H1 (cell line): ENCODE measurements at regions not wholly inside any gene's neighbourhood (a gene's known extent, or its start where the extent isn't known, plus 50 kb on each side); places are given as distances from the start of the nearest gene placed in this dataset.

Experiments used
- CTCF ChIA-PET: fragments of 300-600 bp; sonication (Branson Sonifier 250); formaldehyde crosslinking; loops from one replicate; lab custom pipeline; 2021; ENCODE audit not compliant: partially characterized antibody; lab: Charles Lee
- POLR2A ChIA-PET: fragments of 300-600 bp; sonication (Branson Sonifier 250); formaldehyde crosslinking; loops from one replicate; lab custom pipeline; 2021; ENCODE audit warnings: inconsistent platforms; ENCODE audit not compliant: partially characterized antibody; lab: Charles Lee
- DNase-seq, 2 experiments: peaks; one replicate each; pipeline versions ENCODE4 v3.0.0 to v3.0.0-alpha.2; 2010 to 2022; ENCODE audit warnings: low spot score in 2 of 2, low read depth in 1 of 2, mixed read lengths in 1 of 2
- FAIRE-seq: peaks from 2 replicates; lab custom pipeline; 2011; peaks lifted over from hg19 to GRCh38; lab: Jason Lieb, UNC
- H2AFZ ChIP-seq: 2 replicates; pipeline ENCODE4 v1.8.1; 2012; ENCODE audit warnings: low read length, inconsistent platforms
- H2AK5ac ChIP-seq: 2 replicates; pipeline ENCODE4 v1.6.1; 2013; ENCODE audit warnings: low read depth, low read length
- H2BK120ac ChIP-seq: replicated peaks from 2 replicates; pipeline ENCODE3; 2013; ENCODE audit warnings: low read depth, low read length, inconsistent platforms
- H2BK12ac ChIP-seq: 2 replicates; pipeline ENCODE4 v1.6.1; 2013; ENCODE audit warnings: low read depth, low read length
- H2BK15ac ChIP-seq: 2 replicates; pipeline ENCODE4 v1.6.1; 2013; ENCODE audit warnings: low read length
- H2BK20ac ChIP-seq: 2 replicates; pipeline ENCODE4 v1.6.1; 2013; ENCODE audit warnings: low read length
- H2BK5ac ChIP-seq: 2 replicates; pipeline ENCODE4 v1.6.1; 2013; ENCODE audit warnings: low read depth, low read length
- H3K14ac ChIP-seq: 2 replicates; pipeline ENCODE4 v1.6.1; 2013; ENCODE audit warnings: inconsistent platforms; ENCODE audit not compliant: insufficient read length
- H3K18ac ChIP-seq: 2 replicates; pipeline ENCODE4 v1.6.1; 2013; ENCODE audit warnings: low read length; ENCODE audit errors: extremely low read depth
- H3K23ac ChIP-seq: 2 replicates; pipeline ENCODE4 v1.6.1; 2013; ENCODE audit warnings: inconsistent platforms; ENCODE audit not compliant: insufficient read length
- H3K23me2 ChIP-seq: 2 replicates; pipeline ENCODE4 v1.6.1; 2013; ENCODE audit warnings: low read depth, low read length
- H3K27ac ChIP-seq: 2 replicates; pipeline ENCODE4 v1.6.1; 2011; ENCODE audit warnings: low read depth, low read length, inconsistent platforms
- H3K27me3 ChIP-seq, 4 experiments: replicated peaks in 1 of 4; 1 replicate in 1 of 4; 2 replicates in 3 of 4; pipeline versions ENCODE4 v1.6.1 to v1.8.1; 2011 to 2013; ENCODE audit warnings: low read length in 3 of 4, mild to moderate bottlenecking in 3 of 4, inconsistent platforms in 2 of 4, mixed read lengths in 2 of 4, moderate library complexity in 1 of 4; ENCODE audit not compliant: control insufficient read depth in 3 of 4, insufficient read depth in 3 of 4; ENCODE audit errors: extremely low read depth in 1 of 4
- H3K36me3 ChIP-seq, 4 experiments: 2 replicates each; pipeline versions ENCODE4 v1.6.1 to v1.8.1; 2011 to 2013; ENCODE audit warnings: mild to moderate bottlenecking in 4 of 4, low read length in 3 of 4, moderate library complexity in 2 of 4, control low read depth in 1 of 4, inconsistent platforms in 1 of 4; ENCODE audit not compliant: insufficient read depth in 4 of 4, control insufficient read depth in 2 of 4
- H3K4ac ChIP-seq: replicated peaks from 2 replicates; pipeline ENCODE3; 2013; ENCODE audit warnings: low read length, low read depth, mixed read lengths, inconsistent platforms; ENCODE audit not compliant: insufficient read length
- H3K4me1 ChIP-seq, 4 experiments: replicated peaks in 1 of 4; 1 replicate in 1 of 4; 2 replicates in 3 of 4; pipeline versions ENCODE4 v1.6.1 to v1.8.1; 2011 to 2013; ENCODE audit warnings: low read length in 3 of 4, inconsistent platforms in 2 of 4, mixed read lengths in 1 of 4; ENCODE audit not compliant: insufficient read depth in 4 of 4, control insufficient read depth in 3 of 4
- H3K4me2 ChIP-seq, 2 experiments: 2 replicates each; pipeline versions ENCODE4 v1.6.1 to v1.8.1; 2011 to 2013; ENCODE audit warnings: low read depth in 2 of 2, low read length in 2 of 2, control low read depth in 1 of 2, inconsistent platforms in 1 of 2, mild to moderate bottlenecking in 1 of 2; ENCODE audit not compliant: insufficient read depth in 1 of 2
- H3K4me3 ChIP-seq, 4 experiments: fragments of 200-600, 300-600 bp in 1 of 4; sonication (generic), shearing (Covaris generic), sonication (Bioruptor Twin) in 1 of 4; 2 replicates each; pipeline versions ENCODE4 v1.5.1 to v1.8.1; 2011 to 2016; ENCODE audit warnings: low read length in 4 of 4, low read depth in 3 of 4, control low read depth in 2 of 4, inconsistent platforms in 2 of 4, mild to moderate bottlenecking in 2 of 4, mixed read lengths in 1 of 4, moderate library complexity in 1 of 4; ENCODE audit not compliant: insufficient read depth in 2 of 4; ENCODE audit errors: extremely low read depth in 1 of 4
- H3K56ac ChIP-seq: replicated peaks from 2 replicates; pipeline ENCODE3; 2013; ENCODE audit warnings: low read depth, mild to moderate bottlenecking, mixed read lengths, low read length, inconsistent platforms; ENCODE audit not compliant: insufficient read length
- H3K79me1 ChIP-seq: 2 replicates; pipeline ENCODE4 v1.6.1; 2013; ENCODE audit warnings: low read depth, low read length, control low read depth
- H3K79me2 ChIP-seq, 2 experiments: 2 replicates each; pipeline versions ENCODE4 v1.6.1 to v1.8.1; 2012 to 2013; ENCODE audit warnings: low read length in 2 of 2, mild to moderate bottlenecking in 2 of 2, inconsistent platforms in 1 of 2; ENCODE audit not compliant: insufficient read depth in 2 of 2, control insufficient read depth in 1 of 2
- H3K9ac ChIP-seq, 4 experiments: replicated peaks in 1 of 4; 1 replicate in 1 of 4; 2 replicates in 3 of 4; pipeline versions ENCODE4 v1.6.1 to v1.8.1; 2011 to 2013; ENCODE audit warnings: low read depth in 3 of 4, low read length in 3 of 4, control low read depth in 2 of 4, mild to moderate bottlenecking in 2 of 4, moderate library complexity in 2 of 4, inconsistent platforms in 1 of 4; ENCODE audit errors: extremely low read depth in 1 of 4
- H3K9me3 ChIP-seq, 2 experiments: 2 replicates each; pipeline versions ENCODE4 v1.6.1 to v1.8.1; 2012 to 2013; ENCODE audit warnings: mild to moderate bottlenecking in 2 of 2, moderate library complexity in 2 of 2, control low read depth in 1 of 2, inconsistent platforms in 1 of 2, low read depth in 1 of 2, low read length in 1 of 2, mixed read lengths in 1 of 2; ENCODE audit not compliant: insufficient read depth in 2 of 2
- H4K20me1 ChIP-seq, 2 experiments: replicated peaks in 1 of 2; 2 replicates each; pipeline versions ENCODE3 to v1.8.1; 2011 to 2013; ENCODE audit warnings: inconsistent platforms in 2 of 2, low read length in 2 of 2, mild to moderate bottlenecking in 1 of 2; ENCODE audit not compliant: insufficient read depth in 2 of 2, control insufficient read depth in 1 of 2
- H4K5ac ChIP-seq: 2 replicates; pipeline ENCODE4 v1.6.1; 2013; ENCODE audit warnings: low read length, low read depth, mixed read lengths, inconsistent platforms; ENCODE audit not compliant: insufficient read length
- H4K8ac ChIP-seq: 2 replicates; pipeline ENCODE4 v1.8.0; 2013; ENCODE audit warnings: mild to moderate bottlenecking, moderate library complexity, low read length, inconsistent platforms; ENCODE audit not compliant: insufficient read depth; ENCODE audit errors: extremely low read depth
- H4K91ac ChIP-seq: replicated peaks from 2 replicates; pipeline ENCODE3; 2013; ENCODE audit warnings: low read length, mixed read lengths, inconsistent platforms; ENCODE audit not compliant: insufficient read length
- ASH2L ChIP-seq: fragments of 200-600, 300-600 bp; sonication (generic); IDR thresholded peaks from one replicate; pipeline ENCODE4 v1.7.1; 2017; ENCODE audit warnings: low read length
- CBX8 ChIP-seq: fragments of 300-800, 300-1000 bp; sonication (generic); IDR thresholded peaks from 2 replicates; pipeline ENCODE4 v1.7.1; 2016; ENCODE audit warnings: low read depth, low read length, borderline replicate concordance
- CEBPB ChIP-seq: IDR thresholded peaks from 2 replicates; pipeline ENCODE4 v1.6.1; 2012; ENCODE audit warnings: low read depth, low read length
- JUN ChIP-seq: IDR thresholded peaks from 2 replicates; pipeline ENCODE4 v1.6.1; 2011; ENCODE audit warnings: low read depth, mild to moderate bottlenecking, improper control_type of control experiment, low read length
- JUND ChIP-seq: IDR thresholded peaks from 2 replicates; pipeline ENCODE4 v1.6.1; 2011; ENCODE audit warnings: mild to moderate bottlenecking, improper control_type of control experiment, low read length
- KDM5A ChIP-seq: fragments of 200-600 bp; IDR thresholded peaks from 2 replicates; pipeline ENCODE4 v1.7.1; 2012; ENCODE audit warnings: mild to moderate bottlenecking, low read length, inconsistent platforms, mixed read lengths
- RFX5 ChIP-seq: IDR thresholded peaks from 2 replicates; pipeline ENCODE4 v1.6.1; 2011; ENCODE audit warnings: low read depth, low read length, improper control_type of control experiment, borderline replicate concordance
- SIX5 ChIP-seq: IDR thresholded peaks from 2 replicates; pipeline ENCODE4 v1.6.1; 2011; ENCODE audit warnings: mild to moderate bottlenecking, low read depth, low read length
- SP1 ChIP-seq: IDR thresholded peaks from 2 replicates; pipeline ENCODE4 v1.6.1; 2011; ENCODE audit warnings: low read depth, low read length
- SRF ChIP-seq: IDR thresholded peaks from 2 replicates; pipeline ENCODE4 v1.6.1; 2011; ENCODE audit warnings: mild to moderate bottlenecking, low read depth, low read length, moderate library complexity
- TBP ChIP-seq: IDR thresholded peaks from 2 replicates; pipeline ENCODE4 v1.6.1; 2011; ENCODE audit warnings: low read depth, low read length, improper control_type of control experiment
- TCF12 ChIP-seq: IDR thresholded peaks from 2 replicates; pipeline ENCODE4 v1.6.1; 2011; ENCODE audit warnings: low read depth, mild to moderate bottlenecking, low read length
- TEAD4 ChIP-seq: IDR thresholded peaks from 2 replicates; pipeline ENCODE4 v1.6.1; 2012; ENCODE audit warnings: low read depth, low read length, inconsistent platforms, mixed read lengths
- YY1 ChIP-seq: IDR thresholded peaks from 2 replicates; pipeline ENCODE4 v1.6.1; 2011; ENCODE audit warnings: low read depth, mild to moderate bottlenecking, low read length
- WGBS, 2 experiments: shearing (Covaris generic) in 1 of 2; methylation state at CpG; one replicate each; pipeline versions ENCODE4 v1.1.6 to v1.1.7; 2013 to 2015; ENCODE audit warnings: low lambda C conversion rate in 2 of 2, mixed read lengths in 2 of 2, inconsistent platforms in 1 of 2, low coverage in 1 of 2, missing lambda C conversion rate in 1 of 2; ENCODE audit not compliant: insufficient replicate concordance in 2 of 2, insufficient coverage in 1 of 2, insufficient read length in 1 of 2; ENCODE audit errors: extremely low coverage in 1 of 2, missing lambda C conversion rate in 1 of 2; 5-methylcytosine and 5-hydroxymethylcytosine counted together

- H2AFZ ChIP-seq, result no peak overlapping the region
- H4K8ac ChIP-seq, result no peak overlapping the region
- H3K79me2 ChIP-seq, result no peaks in the 10 kb centered on the region
- no peak overlapping the region for H4K5ac ChIP-seq
- no peaks in the 10 kb centered on the region for H3K4me1 ChIP-seq
- H2BK5ac ChIP-seq, result no peak overlapping the region
- H3K27me3 ChIP-seq, result no peaks in the 10 kb centered on the region
- 97% methylated on average over 6 of the region's 8 CpGs; no CpG with 5 or more reads in 1 of the 2 experiments for WGBS, 2 experiments
- no peak overlapping the region for H3K9ac ChIP-seq
- no peaks in the 10 kb centered on the region for H3K23me2 ChIP-seq
- no peak overlapping the region for H3K4me2 ChIP-seq
- CTCF ChIA-PET, result interaction anchor here (1.4 kb wide), 1 partner anchor 10 kb away, joined by 3 read pairs; no protein-coding TSS in a partner anchor
- no peak overlapping the region for H3K27ac ChIP-seq
- H3K4ac ChIP-seq, result no peak overlapping the region
- no peak overlapping the region for H3K56ac ChIP-seq
- H3K4me3 ChIP-seq, result no peak overlapping the region
- no peak overlapping the region for H2BK120ac ChIP-seq
- H3K9me3 ChIP-seq, result no peaks in the 10 kb centered on the region
- no peak overlapping the region for H4K91ac ChIP-seq
- no peak overlapping the region for H2BK15ac ChIP-seq
- DNase-seq (no peak), FAIRE-seq (no peak)
- POLR2A ChIA-PET, result no interaction called here
- no peaks in the 10 kb centered on the region; the same call in 1 of the 2 replicates for H3K79me1 ChIP-seq
- no peak overlapping the region for H2BK20ac ChIP-seq
- no peak overlapping the region for H3K23ac ChIP-seq
- H3K18ac ChIP-seq, result no peak overlapping the region
- H2BK12ac ChIP-seq, result no peak overlapping the region
- no peaks in the 10 kb centered on the region for H4K20me1 ChIP-seq
- TF ChIP-seq JUND (no peak), ASH2L (no peak), YY1 (no peak), SP1 (no peak), SIX5 (no peak), TCF12 (no peak), CEBPB (no peak), TEAD4 (no peak), KDM5A (no peak), JUN (no peak), TBP (no peak), CBX8 (no peak), SRF (no peak), RFX5 (no peak)
- H3K36me3 ChIP-seq, result no peaks in the 10 kb centered on the region
- no peak overlapping the region for H3K14ac ChIP-seq
- no peak overlapping the region for H2AK5ac ChIP-seq
Observed at GRCh38 chr5:162410365-162410764, 342.8 kb downstream of the GABRG2 start.
